ENCODE measurements at regions not wholly inside any gene's neighbourhood (a gene's known extent, or its start where the extent isn't known, plus 50 kb on each side); places are given as distances from the start of the nearest gene placed in this dataset.

GRCh38 chr1:40921522-40921921, 58.0 kb upstream of the CTPS1 start:
- TF ChIP-seq CTCF (IDR thresholded peaks at IDR 0.05) (no peak), POLR2A (IDR thresholded peaks at IDR 0.05) (no peak)
